PFSK-1 (cell line): ENCODE measurements at regions not wholly inside any gene's neighbourhood (a gene's known extent, or its start where the extent isn't known, plus 50 kb on each side); places are given as distances from the start of the nearest gene placed in this dataset.

Experiments
- SIN3A ChIP-seq: IDR thresholded peaks from 2 replicates; pipeline ENCODE4 v1.6.1; 2012; ENCODE audit warnings: mild to moderate bottlenecking, low read length, moderate library complexity, borderline replicate concordance; ENCODE audit not compliant: insufficient read depth
- TF ChIP-seq, protein P1 (sequence below), 2 experiments: IDR thresholded peaks; 2 replicates each; pipeline versions ENCODE4 v1.6.1 to v1.8.0; 2011 to 2012; ENCODE audit warnings: low read depth in 2 of 2, low read length in 2 of 2, control low read depth in 1 of 2, inconsistent platforms in 1 of 2, mild to moderate bottlenecking in 1 of 2, moderate library complexity in 1 of 2; ENCODE audit not compliant: insufficient read depth in 1 of 2

- TF ChIP-seq SIN3A = no peak
- TF ChIP-seq, protein P1, sequence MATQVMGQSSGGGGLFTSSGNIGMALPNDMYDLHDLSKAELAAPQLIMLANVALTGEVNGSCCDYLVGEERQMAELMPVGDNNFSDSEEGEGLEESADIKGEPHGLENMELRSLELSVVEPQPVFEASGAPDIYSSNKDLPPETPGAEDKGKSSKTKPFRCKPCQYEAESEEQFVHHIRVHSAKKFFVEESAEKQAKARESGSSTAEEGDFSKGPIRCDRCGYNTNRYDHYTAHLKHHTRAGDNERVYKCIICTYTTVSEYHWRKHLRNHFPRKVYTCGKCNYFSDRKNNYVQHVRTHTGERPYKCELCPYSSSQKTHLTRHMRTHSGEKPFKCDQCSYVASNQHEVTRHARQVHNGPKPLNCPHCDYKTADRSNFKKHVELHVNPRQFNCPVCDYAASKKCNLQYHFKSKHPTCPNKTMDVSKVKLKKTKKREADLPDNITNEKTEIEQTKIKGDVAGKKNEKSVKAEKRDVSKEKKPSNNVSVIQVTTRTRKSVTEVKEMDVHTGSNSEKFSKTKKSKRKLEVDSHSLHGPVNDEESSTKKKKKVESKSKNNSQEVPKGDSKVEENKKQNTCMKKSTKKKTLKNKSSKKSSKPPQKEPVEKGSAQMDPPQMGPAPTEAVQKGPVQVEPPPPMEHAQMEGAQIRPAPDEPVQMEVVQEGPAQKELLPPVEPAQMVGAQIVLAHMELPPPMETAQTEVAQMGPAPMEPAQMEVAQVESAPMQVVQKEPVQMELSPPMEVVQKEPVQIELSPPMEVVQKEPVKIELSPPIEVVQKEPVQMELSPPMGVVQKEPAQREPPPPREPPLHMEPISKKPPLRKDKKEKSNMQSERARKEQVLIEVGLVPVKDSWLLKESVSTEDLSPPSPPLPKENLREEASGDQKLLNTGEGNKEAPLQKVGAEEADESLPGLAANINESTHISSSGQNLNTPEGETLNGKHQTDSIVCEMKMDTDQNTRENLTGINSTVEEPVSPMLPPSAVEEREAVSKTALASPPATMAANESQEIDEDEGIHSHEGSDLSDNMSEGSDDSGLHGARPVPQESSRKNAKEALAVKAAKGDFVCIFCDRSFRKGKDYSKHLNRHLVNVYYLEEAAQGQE (IDR thresholded peaks at IDR 0.05; ENCODE audit: insufficient read depth in 1 of 2, low read depth in 2 of 2, low read length in 2 of 2) = no peak
Measured at GRCh38 chr3:124599147-124599765, 131.0 kb upstream of the UMPS start.
